Keratinocyte (primary cell): ENCODE measurements at regions not wholly inside any gene's neighbourhood (a gene's known extent, or its start where the extent isn't known, plus 50 kb on each side); places are given as distances from the start of the nearest gene placed in this dataset.
"Not testable (repeated sequence)": the region's sequence is repeated elsewhere in the genome, so short reads cannot be mapped to it uniquely, and the experiment has no call there.

Source experiments
- CTCF ChIP-seq, 3 experiments: IDR thresholded peaks in 1 of 3; conservative IDR thresholded peaks in 1 of 3; optimal IDR thresholded peaks in 1 of 3; 2 replicates in 2 of 3; 3 replicates in 1 of 3; pipeline versions ENCODE3 to v1.5.1; 2011; ENCODE audit warnings: low read length in 3 of 3, mild to moderate bottlenecking in 3 of 3, moderate library complexity in 2 of 3, control low read depth in 1 of 3, inconsistent platforms in 1 of 3; ENCODE audit not compliant: insufficient read depth in 2 of 3; ENCODE audit errors: extremely low read depth in 1 of 3
- EZH2 ChIP-seq: IDR thresholded peaks from one replicate; pipeline ENCODE4 v1.6.1; 2012; ENCODE audit warnings: inconsistent platforms, mild to moderate bottlenecking, low read length, moderate library complexity

GRCh38 chr1:146630302-146630701 is 307.8 kb upstream of the NBPF12 start:
- TF ChIP-seq CTCF (optimal IDR thresholded peaks at IDR 0.05 in 1 of 3, IDR thresholded peaks at IDR 0.05 in 1 of 3, conservative IDR thresholded peaks at IDR 0.05 in 1 of 3; ENCODE audit: extremely low read depth in 1 of 3, insufficient read depth in 2 of 3, low read length in 3 of 3); EZH2: not testable (repeated sequence)
